GM21619 (cell line): ENCODE measurements at regions not wholly inside any gene's neighbourhood (a gene's known extent, or its start where the extent isn't known, plus 50 kb on each side); places are given as distances from the start of the nearest gene placed in this dataset.

ENCODE experiments used
- ATAC-seq: cut with Tn5 transposase; IDR thresholded peaks from one replicate; pipeline ENCODE4 v1.9.1; 2021; ENCODE audit not compliant: unreplicated experiment

DNA sequence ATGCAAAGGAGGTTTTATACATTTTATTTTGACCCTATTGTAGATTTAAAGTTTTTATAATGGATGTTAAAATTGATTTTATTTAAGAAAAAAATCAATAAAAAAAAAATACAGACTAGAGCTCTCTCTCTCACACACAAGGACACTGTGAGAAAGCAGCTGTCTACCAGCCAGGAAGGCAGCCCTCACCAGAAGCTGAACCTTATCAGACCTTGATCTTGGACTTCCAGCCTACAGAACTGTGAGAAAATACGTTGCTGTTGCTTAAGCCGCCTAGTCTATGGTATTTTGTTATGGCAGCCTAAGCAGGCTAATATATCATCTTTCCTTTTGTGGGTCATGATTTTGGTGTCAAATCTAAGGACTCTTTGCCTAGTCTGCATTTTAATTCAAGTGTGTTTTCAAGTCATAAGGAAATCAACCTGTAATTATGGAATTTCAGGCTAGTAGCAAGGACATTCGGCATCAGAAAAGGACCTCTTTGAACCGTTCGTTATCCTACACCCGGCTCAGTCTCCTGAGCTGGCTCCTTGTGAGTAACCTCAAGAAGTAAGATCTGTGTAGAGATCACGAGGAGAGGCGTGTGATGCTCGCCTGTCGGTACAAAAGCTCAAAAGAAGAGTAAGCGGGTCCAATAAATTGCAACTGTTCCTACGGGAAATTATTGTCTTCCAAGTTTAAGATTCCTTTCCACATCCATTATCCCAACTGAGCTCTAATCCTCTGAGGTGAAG, 98.2 kb downstream of the PDCL3 start:
- ATAC-seq, result no peak

- ATAC-seq, result no peak
Measured at GRCh38 chr2:100662866-100663265, 100.1 kb downstream of the PDCL3 start.

- ATAC-seq, result no peak
Measured at GRCh38 chr2:100664021-100664755, 101.4 kb downstream of the PDCL3 start.

- no peak for ATAC-seq
Measured at GRCh38 chr2:100664756-100665101, 101.9 kb downstream of the PDCL3 start.

- no peak for ATAC-seq
Measured at GRCh38 chr2:100666996-100667395, 104.2 kb downstream of the PDCL3 start.

DNA sequence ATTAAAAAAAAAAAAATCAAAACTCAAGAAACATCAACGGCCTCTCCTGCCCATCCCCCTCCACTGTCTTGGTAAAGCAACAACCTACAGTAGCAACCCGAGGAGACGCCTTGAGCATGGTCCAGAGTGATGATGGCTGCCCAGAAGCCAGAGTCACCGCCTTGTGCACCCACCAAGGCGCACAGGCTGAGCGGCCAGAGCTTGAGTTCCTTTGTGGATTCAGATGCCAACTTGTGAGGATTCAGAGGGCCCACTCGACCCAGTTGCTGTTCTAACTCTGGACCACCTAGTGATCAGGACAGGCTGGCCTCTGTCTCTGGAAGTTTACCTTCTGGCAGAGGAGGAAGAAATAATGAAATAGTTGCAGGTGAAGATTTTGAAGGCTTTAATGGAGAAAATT, 105.0 kb downstream of the PDCL3 start:
- no peak for ATAC-seq

DNA sequence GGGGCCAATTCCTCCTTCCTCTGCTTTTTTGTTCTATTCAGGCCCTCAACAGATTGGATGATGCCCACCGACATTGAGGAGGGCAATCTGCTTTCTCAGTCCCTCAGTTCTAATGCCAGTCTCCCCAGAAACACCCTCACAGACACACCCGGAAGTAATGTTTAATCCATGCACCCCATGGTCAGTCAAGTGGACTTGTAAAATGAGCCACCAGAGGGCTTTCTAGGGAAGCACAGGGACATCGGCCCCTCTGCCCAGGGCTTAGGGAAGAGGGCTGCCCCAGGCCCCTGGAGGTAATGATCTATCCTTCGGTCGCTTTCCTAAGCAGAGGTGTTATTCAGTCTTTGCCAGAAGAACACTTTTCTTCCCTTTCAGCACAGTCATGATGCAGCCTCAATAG, 107.4 kb downstream of the PDCL3 start:
- ATAC-seq, result no peak

DNA sequence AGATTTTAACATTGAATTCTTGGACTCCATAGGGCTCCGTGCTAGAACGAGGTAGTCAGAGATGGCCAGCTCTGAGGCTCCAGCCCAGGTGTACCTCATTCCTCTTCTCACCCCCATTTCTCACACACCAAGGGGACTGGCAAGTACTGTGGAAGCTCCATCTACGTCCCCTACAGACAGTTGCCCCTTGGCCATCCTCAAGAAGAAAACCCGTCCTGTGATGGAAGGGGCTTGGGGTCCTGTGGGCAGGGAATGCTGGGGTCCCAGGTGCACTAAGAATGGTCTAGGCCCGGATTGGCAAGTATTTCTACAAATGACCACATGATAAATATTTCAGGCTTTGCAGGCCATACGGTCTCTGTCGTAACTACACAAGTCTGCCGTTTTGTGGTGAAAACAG, 110.3 kb downstream of the PDCL3 start:
- no peak for ATAC-seq

GRCh38 chr2:100673691-100674485, 111.1 kb downstream of the PDCL3 start:
- no peak for ATAC-seq

- ATAC-seq, result no peak
Measured at GRCh38 chr2:100674666-100675065, 111.9 kb downstream of the PDCL3 start.

- no peak for ATAC-seq
Measured at GRCh38 chr2:100675373-100675772, 112.6 kb downstream of the PDCL3 start.

DNA sequence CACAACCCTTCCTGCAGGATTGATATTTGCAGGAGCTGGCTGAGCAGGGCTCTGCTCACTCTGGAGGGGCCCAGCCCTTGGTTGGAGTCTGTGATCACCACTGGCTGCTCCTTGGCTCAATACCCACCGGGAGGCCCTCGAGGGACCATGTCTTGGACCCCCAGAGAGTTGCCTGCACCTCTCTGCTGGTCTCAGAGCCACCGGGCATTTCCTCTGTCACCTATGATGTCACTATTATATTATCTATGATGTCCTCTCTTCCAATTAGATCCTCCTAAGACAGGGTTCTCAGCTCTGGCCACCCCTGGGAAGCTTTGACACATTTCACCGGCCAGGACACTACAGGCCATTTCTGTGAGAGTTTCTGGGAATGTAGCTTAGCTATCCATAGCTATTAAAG, 113.1 kb downstream of the PDCL3 start:
- no peak for ATAC-seq

DNA sequence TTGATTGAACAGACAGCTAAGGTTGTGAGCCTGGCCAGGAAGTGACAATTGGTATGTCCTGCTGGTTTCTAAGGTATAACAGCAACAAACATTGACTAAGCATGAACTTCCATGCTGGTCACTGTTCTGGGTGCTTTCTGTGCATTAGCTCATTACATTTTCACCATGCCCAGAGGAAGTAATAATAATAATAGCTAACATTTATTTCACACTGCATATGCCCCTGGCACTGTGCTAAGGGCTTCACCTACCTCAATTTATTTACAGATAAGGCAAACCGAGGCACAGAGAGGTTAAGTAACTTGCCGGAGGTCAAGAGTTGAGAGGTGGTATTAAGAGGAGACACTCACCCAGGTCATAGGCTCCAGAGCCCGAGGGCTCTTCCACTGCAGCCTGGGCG, 113.6 kb downstream of the PDCL3 start:
- no peak for ATAC-seq

DNA sequence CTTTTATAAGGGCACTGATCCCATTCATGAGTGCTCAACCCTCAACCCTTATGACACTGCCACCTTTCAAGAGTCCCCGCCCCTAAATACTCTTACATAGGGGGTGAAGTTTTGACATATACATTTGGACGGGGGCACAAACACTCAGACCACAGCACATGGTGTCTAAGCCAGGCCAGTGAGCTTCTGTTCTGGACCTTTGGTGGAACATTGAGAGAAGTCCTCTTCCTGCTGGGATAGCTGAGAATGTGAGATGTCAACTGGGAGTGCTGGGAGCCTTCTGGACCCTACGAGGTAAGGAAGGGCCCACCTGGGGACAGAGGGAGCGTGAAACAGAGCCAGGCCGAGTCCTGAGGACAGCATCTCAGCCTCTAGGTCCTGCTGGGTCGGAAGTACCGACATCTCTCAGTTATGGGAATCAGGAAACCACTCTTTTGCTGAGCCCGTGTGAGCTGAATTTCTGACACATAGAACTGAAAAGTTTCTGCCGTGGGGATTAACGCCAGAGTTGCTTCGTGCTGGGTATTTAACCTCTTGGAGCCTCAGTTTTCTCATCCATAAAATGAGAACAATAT, 114.9 kb downstream of the PDCL3 start:
- ATAC-seq, result no peak

DNA sequence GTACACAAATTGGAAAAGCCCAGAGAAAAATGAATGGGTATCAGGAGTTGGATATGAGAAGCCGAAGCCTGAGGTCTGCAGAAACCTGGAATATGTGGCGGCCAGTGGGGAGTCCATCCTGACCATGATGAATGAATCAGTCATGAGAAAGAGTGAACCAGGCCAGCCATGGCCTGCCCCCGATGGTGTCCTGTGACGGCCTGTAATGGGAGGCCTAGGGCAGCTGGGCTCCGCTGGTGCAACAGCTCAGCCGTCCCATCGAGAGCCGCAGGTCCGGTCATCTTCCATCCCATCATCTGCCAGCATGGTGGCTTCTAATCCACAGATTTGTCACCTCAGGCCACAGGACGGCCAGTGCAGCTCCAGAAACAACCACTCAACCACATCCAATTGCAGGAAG, 116.4 kb downstream of the PDCL3 start:
- no peak for ATAC-seq

DNA sequence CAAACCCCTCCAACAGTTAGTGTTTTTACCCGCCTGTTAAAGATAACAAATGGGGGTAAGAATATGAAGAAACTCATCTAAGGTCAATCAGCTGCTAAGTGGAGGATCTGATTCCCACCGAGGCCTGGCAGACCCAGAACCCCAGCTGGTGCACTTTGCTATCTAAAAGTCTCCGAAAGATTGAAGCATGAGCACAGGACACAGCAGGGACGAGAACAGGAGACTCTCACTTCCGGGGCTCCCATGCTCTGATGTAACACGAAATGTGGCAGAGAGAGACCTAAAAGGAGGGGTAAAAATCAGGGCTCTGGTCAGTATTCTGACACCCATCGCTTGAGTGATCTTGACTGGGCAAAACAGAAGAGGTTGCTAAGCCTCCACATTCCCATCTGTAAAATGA, 119.7 kb downstream of the PDCL3 start:
- no peak for ATAC-seq

GRCh38 chr2:100683231-100683630, 120.4 kb downstream of the PDCL3 start:
- ATAC-seq, result no peak

DNA sequence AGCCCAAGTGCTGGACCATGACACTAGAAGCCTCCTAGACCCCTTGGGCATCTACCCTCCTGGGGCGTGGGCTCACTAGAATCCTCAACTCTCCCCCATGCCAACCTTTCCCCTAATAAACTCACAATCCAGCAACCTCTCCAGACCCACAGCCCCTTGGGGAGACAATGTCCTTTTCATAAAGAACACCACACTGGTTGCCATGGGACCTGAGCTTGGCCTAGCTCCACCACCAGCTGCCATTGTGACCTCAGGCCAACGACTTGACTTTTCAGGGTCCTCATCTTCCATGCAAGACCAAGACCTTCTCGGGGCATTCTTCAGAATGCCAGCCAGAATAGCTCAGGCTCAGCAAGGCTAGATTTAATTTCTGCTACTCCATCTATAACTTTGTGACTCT, 128.1 kb upstream of the NPAS2 start:
- no peak for ATAC-seq

DNA sequence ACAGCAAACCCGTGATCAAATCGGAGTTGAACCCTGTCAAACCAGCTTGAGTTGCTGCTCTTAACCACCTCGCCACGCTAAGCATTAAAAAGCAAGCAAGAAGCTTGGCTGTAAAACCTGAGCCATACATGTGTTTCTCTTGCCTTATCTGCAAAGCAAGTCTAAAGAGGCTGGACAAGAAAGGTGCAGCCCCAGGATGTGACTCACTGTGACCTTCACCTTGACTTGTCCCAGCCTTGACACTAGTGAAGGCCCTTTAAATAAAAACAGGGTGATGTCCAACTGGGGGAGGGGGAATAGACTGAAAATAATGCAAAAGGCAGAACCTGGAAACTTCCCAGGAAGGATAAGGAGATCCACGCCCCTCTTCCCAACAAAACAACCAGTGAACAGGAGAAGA, 127.6 kb upstream of the NPAS2 start:
- ATAC-seq, result no peak

GRCh38 chr2:100692906-100693305, 127.0 kb upstream of the NPAS2 start:
- ATAC-seq, result no peak

DNA sequence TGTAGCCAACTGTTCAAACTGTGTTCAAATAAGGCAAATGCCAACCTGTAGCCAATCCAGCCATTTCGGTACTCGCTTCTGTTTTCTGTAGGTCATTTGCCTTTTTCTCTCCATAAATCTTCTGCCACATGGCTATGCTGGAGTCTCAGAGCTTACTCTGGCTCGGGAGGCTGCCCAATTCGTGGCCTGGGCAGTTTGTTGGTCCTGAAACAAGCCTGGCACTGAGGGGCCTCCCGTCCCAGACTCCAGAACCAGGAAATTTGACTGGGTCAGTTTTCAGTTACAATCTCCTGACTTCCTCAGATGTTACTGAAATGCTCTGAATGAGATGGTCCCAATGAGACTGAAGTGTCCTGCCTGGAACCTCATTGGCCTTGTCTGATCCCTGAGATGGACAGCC, 120.8 kb upstream of the NPAS2 start:
- no peak for ATAC-seq
